Hypothalamus (tissue), 51 donors: ENCODE measurements at regions not wholly inside any gene's neighbourhood (a gene's known extent, or its start where the extent isn't known, plus 50 kb on each side); places are given as distances from the start of the nearest gene placed in this dataset.
A peak's percentile ranks its signal among the peaks of the same experiment; 100 is the strongest.
"Not testable (repeated sequence)": the region's sequence is repeated elsewhere in the genome, so short reads cannot be mapped to it uniquely, and the experiment has no call there.

Experiments used
- DNase-seq, 51 donors: peaks; one replicate each; lab custom pipeline; 2025; lab: John Stamatoyannopoulos, UW

GRCh38 chr3:176016203-176016602 is 1157.1 kb downstream of the NAALADL2 start:
- not testable (repeated sequence) for DNase-seq

DNA sequence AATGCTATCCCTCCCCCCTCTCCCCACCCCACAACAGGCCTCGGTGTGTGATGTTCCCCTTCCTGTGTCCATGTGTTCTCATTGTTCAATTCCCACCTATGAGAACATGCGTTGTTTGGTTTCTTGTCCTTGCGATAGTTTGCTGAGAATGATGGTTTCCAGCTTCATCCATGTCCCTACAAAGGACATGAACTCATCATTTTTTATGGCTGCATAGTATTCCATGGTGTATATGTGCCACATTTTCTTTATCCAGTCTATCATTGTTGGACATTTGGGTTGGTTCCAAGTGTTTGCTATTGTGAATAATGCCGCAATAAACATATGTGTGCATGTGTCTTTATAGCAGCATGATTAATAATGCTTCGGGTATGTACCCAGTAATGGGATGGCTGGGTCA is 1156.1 kb downstream of the NAALADL2 start:
- DNase-seq, result not testable (repeated sequence)

- no peak for DNase-seq
Measured at GRCh38 chr3:176009256-176009655, 1150.1 kb downstream of the NAALADL2 start.

DNA sequence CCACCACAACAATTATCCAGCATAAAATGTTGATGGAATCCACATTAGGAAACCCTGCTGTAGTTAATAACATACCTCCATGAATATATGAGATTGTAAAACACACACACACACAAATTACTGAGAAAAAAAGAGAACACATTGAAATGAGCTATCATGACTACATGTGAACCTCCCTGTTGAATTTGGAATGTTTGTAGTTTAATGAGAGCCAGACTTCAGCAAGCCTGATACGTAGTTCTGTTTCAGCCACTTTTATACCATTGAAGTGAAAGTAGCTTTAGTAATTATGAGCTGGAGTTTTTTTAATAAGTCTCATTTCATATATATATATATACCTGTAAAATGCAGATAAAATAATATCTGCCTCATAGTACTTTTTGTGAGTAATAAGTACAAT is 1146.4 kb downstream of the NAALADL2 start:
- DNase-seq, result no peak

DNA sequence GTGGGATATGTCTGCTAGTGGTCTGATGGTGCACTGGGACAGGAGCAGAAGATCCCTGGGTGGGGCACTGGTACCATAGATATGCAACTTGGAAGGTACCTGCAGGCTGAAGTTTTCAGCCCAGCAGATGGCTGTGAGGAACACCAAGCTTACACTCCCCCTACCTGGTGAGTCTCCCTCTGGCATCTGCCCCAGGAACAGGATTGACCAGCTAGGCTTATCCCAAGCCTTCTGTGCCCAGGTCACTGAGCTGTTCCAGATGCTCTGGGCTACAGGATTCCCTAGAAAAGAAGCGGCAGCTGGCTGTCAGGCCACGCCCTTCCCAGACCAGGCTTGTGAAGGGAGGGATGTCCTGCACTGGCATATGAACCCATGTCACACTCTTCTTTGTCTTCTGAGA is 1130.0 kb downstream of the NAALADL2 start:
- no peak for DNase-seq

DNA sequence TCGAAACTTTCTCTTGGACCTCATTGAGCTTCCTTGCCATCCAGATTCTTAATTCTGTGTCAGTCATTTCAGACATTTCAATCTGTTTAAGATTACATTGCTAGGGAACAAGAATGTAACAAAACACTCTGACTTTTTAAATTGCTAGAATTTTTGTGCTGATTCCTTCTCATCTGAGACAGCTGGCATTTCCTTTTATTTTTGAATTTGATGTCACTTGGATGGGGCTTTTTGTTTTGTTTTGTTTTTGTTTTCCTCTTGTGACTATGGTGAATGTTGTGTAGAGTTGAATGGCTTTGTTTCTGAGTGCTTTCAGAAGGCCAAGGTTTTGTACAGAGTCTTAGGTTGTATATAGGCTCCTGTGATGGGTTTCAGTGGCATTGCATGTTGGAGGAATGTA is 1129.3 kb downstream of the NAALADL2 start:
- no peak for DNase-seq

- DNase-seq, result no peak
Measured at GRCh38 chr3:175985781-175986180, 1126.6 kb downstream of the NAALADL2 start.

GRCh38 chr3:175983379-175983778 is 1124.2 kb downstream of the NAALADL2 start:
- no peak for DNase-seq

GRCh38 chr3:175980486-175981090 is 1121.5 kb downstream of the NAALADL2 start:
- DNase-seq, result no peak

DNA sequence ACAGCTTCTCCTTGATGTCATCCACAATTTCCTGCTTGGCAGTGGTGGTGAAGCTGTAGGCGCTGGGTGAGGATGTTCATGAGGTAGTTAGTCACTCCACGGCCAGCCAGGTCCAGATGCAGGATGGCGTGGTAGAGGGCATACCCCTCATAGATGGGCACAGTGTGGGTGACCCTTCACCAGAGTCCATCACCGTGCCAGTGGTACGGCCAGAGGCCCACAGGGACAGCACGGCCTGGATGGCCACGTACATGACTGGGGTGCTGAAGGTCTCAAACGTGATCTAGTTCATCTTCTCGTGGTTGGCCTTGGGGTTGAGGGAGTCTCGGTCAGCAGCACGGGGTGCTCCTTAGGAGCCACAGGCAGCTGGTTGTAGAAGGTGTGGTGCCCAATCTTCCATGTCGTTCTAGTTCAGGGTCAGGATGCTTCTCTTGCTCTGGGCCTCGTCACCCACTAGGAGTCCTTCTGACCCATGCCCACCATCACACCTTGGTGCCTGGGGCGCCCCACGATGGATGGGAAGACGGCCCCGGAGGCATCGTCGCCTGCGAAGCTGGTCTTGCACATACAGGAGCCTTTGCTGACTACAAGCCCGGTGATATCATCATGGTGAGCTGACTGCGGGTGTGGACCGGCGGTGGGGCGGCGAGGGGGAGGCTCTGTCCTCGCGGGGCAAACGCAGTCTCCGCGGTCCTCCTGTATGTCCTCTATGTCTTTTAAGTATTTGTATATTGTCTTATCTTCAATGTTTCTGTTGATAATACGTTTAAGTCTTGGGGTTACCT is 1119.0 kb downstream of the NAALADL2 start:
- DNase-seq, result no peak

- no peak for DNase-seq
Measured at GRCh38 chr3:175969456-175969855, 1110.3 kb downstream of the NAALADL2 start.

- no peak for DNase-seq
Measured at GRCh38 chr3:175965036-175965435, 1105.9 kb downstream of the NAALADL2 start.

DNA sequence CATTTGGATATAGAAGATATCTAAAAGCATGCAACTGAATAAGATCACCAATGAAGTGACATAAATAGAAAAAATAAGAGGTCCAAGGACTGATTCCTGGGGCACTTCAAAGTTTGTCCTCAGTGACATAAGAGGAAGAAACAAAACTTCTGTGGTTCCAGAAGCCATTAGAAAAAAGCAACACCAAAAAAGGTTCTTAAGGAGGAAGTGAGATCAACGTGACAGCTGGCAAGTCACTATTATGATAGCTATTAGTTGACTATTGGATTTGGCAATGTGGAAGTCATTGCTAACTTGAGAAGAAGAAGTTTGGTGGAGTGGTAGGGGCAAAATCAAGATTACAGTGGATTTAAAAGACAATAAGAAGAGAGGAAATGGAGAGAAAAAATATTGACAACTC is 1098.3 kb downstream of the NAALADL2 start:
- no peak for DNase-seq

DNA sequence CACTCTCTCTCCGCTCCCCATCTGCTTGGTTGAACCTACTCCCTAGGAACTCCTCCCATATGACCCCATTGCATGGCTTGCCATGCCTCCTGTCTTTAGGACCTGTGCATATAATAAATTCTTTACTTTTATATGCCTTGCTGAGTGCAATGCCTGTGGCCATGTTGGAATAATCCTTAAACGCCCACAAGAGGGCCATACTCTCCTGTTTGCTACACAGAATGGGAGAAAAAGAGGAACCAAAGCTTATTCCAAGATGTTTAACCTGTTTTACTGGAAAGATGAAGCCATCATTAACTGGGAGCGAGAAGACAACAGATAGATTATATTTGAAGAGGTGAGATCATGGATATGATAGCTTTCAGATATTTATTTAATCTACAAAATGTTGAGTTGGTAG is 1097.8 kb downstream of the NAALADL2 start:
- peak in 1 of 51 donors; percentile 6 for DNase-seq

- no peak for DNase-seq
Measured at GRCh38 chr3:175951047-175951694, 1092.0 kb downstream of the NAALADL2 start.

DNA sequence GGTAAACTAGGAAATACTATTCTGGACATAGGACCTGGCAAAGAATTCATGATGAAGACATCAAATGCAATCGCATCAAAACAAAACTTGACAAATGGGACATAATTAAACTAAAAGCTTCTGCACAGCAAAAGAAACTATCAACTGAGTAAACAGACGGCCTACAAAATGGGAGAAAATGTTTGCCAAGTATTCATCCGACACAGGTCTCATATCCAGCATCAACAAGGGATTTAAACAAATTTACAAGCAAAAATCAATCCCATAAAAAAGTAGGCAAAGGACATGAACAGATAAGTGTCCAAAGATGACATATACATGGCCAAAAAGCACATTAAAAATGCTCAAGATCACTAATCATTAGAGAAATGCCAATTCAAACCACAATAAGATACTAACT is 1088.9 kb downstream of the NAALADL2 start:
- no peak for DNase-seq

DNA sequence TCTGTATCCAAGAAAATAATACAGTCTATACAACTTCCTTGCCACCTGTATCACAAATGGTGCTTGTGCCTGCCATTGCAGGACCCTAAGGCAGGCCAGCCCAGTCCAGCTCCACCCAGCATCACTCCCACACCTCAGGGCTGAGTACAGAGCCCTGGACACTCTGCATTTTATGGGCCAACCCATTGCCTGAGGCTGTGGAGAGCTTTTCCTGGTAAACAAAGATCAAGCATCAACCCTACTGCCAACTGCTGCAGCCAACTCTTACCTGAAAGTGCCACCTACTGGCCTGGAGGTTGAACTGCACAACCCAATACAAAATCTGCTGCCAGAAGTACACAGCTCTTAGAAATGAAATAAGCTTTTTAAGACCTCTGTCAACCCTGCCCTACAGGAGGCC is 1082.2 kb downstream of the NAALADL2 start:
- DNase-seq, result peak in 6 of 51 donors; percentile 1 to 17 (median 2)

DNA sequence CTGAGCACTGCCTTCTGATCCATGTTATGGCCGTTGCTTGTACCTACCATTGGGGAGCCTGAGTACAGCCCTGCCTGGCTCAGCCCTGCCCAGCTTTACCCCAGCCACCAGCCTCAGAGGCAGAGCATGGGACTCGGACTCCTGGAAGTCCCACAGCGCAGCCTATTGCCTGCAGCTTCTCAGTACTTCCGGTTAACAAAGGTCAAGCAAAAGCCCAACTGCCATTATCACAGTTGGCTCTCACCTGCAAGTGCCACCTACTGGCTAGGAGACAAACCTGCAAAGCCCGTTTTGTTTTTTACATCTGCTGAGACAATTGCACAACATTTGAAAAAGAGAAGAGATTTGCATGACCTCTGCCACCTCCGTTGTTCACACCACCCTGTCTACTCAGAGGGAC is 1081.7 kb downstream of the NAALADL2 start:
- no peak for DNase-seq

GRCh38 chr3:175940243-175940642 is 1081.1 kb downstream of the NAALADL2 start:
- no peak for DNase-seq

- DNase-seq, result not testable (repeated sequence)
Measured at GRCh38 chr3:175937367-175937766, 1078.2 kb downstream of the NAALADL2 start.

GRCh38 chr3:175932586-175932985 is 1073.5 kb downstream of the NAALADL2 start:
- no peak for DNase-seq

DNA sequence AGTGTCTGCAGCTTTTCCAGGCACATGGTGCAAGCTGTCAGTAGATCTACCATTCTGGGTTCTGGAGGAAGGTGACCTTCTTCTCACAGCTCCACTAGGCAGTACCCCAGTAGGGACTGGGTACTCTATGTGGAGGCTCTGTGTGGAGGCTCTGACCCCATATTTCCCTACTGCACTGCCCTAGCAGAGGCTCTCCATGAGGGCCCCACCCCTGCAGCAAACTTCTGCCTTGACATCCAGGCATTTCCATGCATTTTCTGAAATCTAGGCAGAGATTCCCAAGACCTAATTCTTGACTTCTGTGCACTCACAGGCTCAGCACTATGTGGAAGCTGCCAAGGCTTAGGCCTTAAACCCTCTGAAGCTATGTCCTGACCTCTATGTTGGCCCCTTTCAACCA is 1060.0 kb downstream of the NAALADL2 start:
- no peak for DNase-seq
